H1 (cell line): ENCODE measurements at regions not wholly inside any gene's neighbourhood (a gene's known extent, or its start where the extent isn't known, plus 50 kb on each side); places are given as distances from the start of the nearest gene placed in this dataset.

Experiments used
- ATF2 ChIP-seq: IDR thresholded peaks from 2 replicates; pipeline ENCODE4 v1.6.1; 2012; ENCODE audit warnings: low read length, inconsistent platforms

DNA sequence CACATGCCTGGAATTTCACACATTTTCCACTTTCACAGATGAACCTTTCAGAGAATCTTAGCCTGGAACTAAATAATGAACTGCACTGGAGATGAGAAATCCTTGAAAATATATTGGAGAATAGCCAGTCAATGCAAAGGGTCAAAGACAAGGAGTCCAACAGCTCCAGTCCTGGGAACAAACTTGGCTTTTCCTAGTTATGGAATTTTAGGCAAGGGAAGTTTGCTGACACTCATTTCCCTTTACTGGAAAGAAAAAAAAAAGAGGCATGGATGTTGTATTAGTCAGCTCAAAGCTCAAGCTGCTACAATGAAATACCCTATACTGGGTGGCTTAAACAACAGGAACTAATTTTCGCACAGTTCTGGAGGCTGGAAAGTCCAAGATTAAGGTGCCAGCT, 690.8 kb upstream of the ARPP21 start (continued):
- no peak for TF ChIP-seq ATF2
